ENCODE measurements at regions not wholly inside any gene's neighbourhood (a gene's known extent, or its start where the extent isn't known, plus 50 kb on each side); places are given as distances from the start of the nearest gene placed in this dataset.

- H3K4me3 ChIP-seq (ENCODE audit: low read depth, low read length): no peak overlapping the region
- H3K9me3 ChIP-seq (ENCODE audit: control insufficient read depth in 2 of 2, low read length in 2 of 2): no peaks in the 10 kb centered on the region
- H3K36me3 Mint-ChIP-seq: peaks cover 13% of the 10 kb centered on the region
- H3K27me3 ChIP-seq (ENCODE audit: control insufficient read depth, insufficient read depth, low read length): no peaks in the 10 kb centered on the region
- H3K4me3 Mint-ChIP-seq: no peak overlapping the region
- H3K9me3 Mint-ChIP-seq: peaks cover 0 to 8% (median 0%) of the 10 kb centered on the region in 7 donors
- H3K4me1 Mint-ChIP-seq: peaks cover 0 to 5% (median 1%) of the 10 kb centered on the region in 4 donors
- no peaks in the 10 kb centered on the region for H3K36me3 ChIP-seq (ENCODE audit: control insufficient read depth, insufficient read depth, low read length)
- ATAC-seq (ENCODE audit: low read depth in 2 of 2) (no peak), DNase-seq (no peak)
- no peak overlapping the region for H3K27ac ChIP-seq (ENCODE audit: insufficient read depth, low read length, poor library complexity, severe bottlenecking)
- H3K27ac Mint-ChIP-seq: no peak overlapping the region
- peaks cover 6% of the 10 kb centered on the region for H3K27me3 Mint-ChIP-seq
- no peaks in the 10 kb centered on the region for H3K4me1 ChIP-seq (ENCODE audit: control insufficient read depth, insufficient read depth, low read length, poor library complexity, severe bottlenecking)
These were observed 66.5 kb downstream of the CYB561 start for GRCh38 chr17:63379636-63380035.

GRCh38 chr17:63381101-63381729 is 64.9 kb downstream of the CYB561 start:
- no peak overlapping the region for H3K4me3 Mint-ChIP-seq
- Histone ChIP-seq H3K36me3 (ENCODE audit: control insufficient read depth, insufficient read depth, low read length) (no peaks in the 10 kb centered on the region), H3K27me3 (ENCODE audit: control insufficient read depth, insufficient read depth, low read length) (no peaks in the 10 kb centered on the region), H3K27ac (ENCODE audit: insufficient read depth, low read length, poor library complexity, severe bottlenecking) (no peak overlapping the region), H3K9me3 (ENCODE audit: control insufficient read depth in 2 of 2, low read length in 2 of 2) (no peaks in the 10 kb centered on the region), H3K4me3 (ENCODE audit: low read depth, low read length) (no peak overlapping the region), H3K4me1 (ENCODE audit: control insufficient read depth, insufficient read depth, low read length, poor library complexity, severe bottlenecking) (no peaks in the 10 kb centered on the region)
- DNase-seq (no peak), ATAC-seq (ENCODE audit: low read depth in 2 of 2) (no peak)
- H3K27me3 Mint-ChIP-seq: no peaks in the 10 kb centered on the region
- H3K27ac Mint-ChIP-seq: no peak overlapping the region
- peaks cover 0 to 8% (median 0%) of the 10 kb centered on the region in 7 donors for H3K9me3 Mint-ChIP-seq
- H3K4me1 Mint-ChIP-seq: peaks cover 0 to 5% (median 1%) of the 10 kb centered on the region in 4 donors
- peaks cover 13% of the 10 kb centered on the region for H3K36me3 Mint-ChIP-seq

- Mint-ChIP-seq H3K9me3 (peaks cover 0 to 8% (median 0%) of the 10 kb centered on the region in 7 donors), H3K27ac (no peak overlapping the region)
These were observed 64.0 kb downstream of the CYB561 start for GRCh38 chr17:63382136-63382535.

More at GRCh38 chr17:63382136-63382535, 64.0 kb downstream of the CYB561 start:
- Histone ChIP-seq H3K9me3 (ENCODE audit: control insufficient read depth in 2 of 2, low read length in 2 of 2) (no peaks in the 10 kb centered on the region), H3K36me3 (ENCODE audit: control insufficient read depth, insufficient read depth, low read length) (no peaks in the 10 kb centered on the region), H3K27ac (ENCODE audit: insufficient read depth, low read length, poor library complexity, severe bottlenecking) (no peak overlapping the region), H3K4me1 (ENCODE audit: control insufficient read depth, insufficient read depth, low read length, poor library complexity, severe bottlenecking) (no peaks in the 10 kb centered on the region), H3K4me3 (ENCODE audit: low read depth, low read length) (no peak overlapping the region), H3K27me3 (ENCODE audit: control insufficient read depth, insufficient read depth, low read length) (no peaks in the 10 kb centered on the region)
- H3K4me1 Mint-ChIP-seq: peaks cover 0 to 5% (median 1%) of the 10 kb centered on the region in 4 donors
- no peaks in the 10 kb centered on the region for H3K27me3 Mint-ChIP-seq
- DNase-seq: no peak
- H3K4me3 Mint-ChIP-seq: no peak overlapping the region
- H3K36me3 Mint-ChIP-seq: peaks cover 13% of the 10 kb centered on the region
- no peak for ATAC-seq (ENCODE audit: low read depth in 2 of 2)
